HG02970 (cell line): ENCODE measurements at regions not wholly inside any gene's neighbourhood (a gene's known extent, or its start where the extent isn't known, plus 50 kb on each side); places are given as distances from the start of the nearest gene placed in this dataset.
"Not testable (repeated sequence)": the region's sequence is repeated elsewhere in the genome, so short reads cannot be mapped to it uniquely, and the experiment has no call there.

Experiments
- ATAC-seq: cut with Tn5 transposase; IDR thresholded peaks from one replicate; pipeline ENCODE4 v1.9.1; 2021; ENCODE audit warnings: mild to moderate bottlenecking, moderate library complexity, moderate number of reproducible peaks; ENCODE audit not compliant: unreplicated experiment, low FRiP score

DNA sequence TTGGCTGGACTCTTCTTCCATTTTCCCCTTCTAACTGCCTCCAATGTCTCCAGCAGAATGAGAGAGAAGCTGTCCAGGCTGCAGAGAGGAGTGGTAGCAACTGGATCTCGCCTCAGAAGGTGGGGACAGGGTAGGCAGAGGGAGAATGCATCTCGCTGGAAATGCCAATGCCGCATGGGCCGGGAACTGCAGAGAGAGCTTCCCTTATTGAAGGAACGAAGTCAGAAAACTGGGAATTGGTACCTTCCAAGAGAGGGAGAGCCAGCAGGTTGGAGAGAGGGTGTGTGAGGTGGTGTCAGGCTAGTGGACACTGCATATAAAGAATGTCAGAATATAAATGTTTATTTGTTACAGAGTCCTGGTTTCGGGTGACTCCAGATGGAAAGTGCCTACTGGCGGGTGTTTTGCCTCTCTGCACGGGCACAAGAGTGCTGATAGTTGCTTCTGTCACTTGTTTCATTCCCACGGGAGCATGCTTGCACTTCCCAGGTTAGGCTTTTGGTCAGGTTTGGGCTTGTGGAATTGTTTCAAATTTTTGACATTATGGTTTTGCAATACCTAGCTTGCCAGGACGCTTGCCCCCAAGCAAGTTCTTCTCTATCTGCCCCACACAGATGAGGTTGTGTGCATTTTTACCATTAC, 156.8 kb upstream of the STS start:
- ATAC-seq, result no peak

DNA sequence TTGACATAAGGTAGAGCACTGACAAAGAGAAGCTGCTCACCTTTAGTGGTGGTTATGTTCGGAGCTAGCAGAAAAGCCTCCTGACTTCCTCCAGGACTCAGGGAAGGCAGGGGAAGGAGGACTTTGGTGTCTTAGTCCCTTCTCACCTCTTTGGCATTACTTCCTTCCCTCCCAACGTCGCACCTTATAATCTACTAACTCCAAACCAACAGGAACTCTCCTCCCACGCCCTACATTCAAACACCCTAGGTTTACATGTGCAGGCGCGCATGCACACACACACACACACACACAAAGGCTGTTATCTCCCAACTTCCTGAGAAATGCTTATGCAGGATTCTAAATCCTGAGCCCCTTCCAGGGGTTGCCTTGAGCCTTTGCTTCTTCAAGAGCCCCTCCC, 157.7 kb upstream of the STS start:
- no peak for ATAC-seq

DNA sequence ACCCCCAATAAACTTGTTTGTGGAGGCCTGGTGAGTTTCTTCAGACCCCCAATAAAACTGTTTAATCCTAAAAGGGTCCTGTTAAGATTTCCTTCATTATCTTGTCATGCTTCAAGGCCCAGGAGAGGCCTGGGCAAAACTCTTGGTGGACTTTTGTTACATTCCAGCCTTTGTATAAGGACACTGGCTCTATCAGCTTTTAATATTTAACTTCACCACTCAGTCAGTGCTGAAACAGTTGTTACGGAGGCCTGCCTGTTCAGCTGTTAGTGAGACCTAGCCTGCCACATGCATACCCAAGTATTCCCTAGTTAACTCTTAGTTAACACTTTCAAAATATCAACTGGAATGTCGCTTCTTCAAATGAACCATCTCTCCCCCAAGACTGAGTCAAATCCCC, 158.8 kb upstream of the STS start:
- ATAC-seq, result not testable (repeated sequence)

DNA sequence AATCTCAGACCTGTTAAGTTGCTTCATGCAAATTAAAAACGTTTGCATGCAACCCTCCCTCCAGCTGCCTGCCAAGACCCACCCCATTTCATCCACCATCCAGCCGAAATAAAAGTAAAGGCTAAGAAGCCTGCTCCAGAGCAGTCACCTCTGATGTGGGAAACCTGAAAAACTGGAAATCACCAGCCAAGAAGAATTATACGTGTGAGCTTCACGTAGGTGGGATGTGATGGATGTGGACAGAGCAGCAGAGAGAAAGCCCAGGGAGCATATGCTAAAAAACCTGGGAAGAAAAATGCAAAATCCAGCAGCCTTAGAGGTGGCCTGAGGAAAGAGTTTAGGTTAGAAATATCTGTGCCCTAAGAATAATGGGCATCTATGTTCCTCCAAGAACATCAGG, 160.6 kb upstream of the STS start:
- ATAC-seq, result no peak

DNA sequence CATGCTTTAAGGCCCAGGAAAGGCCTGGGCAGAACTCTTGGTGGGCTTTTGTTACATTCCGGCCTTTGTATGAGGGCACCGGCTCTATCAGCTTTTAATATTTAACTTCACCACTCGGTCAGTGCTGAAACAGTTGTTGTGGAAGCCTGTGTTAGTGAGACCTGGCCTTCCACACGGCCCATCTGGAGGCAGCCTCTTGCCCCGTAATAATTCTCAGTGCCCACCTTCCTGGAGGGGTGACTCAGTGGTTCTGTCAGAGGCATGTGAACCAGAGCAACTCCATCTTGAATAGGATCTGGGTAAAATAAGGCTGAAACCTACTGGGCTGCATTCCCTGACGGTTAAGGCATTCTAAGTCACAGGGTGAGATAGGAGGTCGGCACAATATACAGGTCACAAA, 162.0 kb upstream of the STS start:
- no peak for ATAC-seq

DNA sequence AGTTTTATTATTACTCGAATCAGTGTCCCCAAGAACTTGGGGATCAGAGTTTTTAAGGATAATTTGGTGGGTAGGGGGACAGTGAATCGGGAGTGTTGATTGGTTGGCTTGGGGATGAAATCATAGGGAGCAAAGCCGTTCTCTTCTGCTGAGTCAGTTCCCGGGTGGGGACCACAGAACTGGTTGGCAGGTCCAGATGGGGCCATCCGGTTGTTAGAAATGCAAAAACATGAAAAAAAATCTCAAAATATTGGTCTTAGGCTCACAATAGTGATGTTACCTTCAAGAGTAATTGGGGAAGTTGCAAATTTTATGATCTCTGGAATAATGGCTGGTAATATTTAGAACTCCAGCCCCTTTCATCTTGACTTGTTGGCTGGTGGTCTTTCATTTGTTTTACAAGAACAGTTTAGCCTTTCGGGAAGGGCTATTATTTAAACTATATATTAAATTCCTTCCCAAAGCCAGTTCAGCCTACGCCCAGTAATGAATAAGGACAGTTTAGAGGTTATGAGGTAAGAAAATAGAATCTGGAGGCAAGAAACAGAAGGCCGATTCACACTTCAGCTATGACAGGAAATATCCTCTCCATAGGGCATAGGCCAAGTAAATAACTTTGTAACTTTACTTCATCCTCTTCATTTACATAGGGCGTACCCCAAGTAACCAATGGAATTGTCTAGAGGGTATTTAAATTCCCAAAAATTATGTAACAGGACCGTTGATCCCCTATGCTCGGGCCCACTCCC, 164.1 kb upstream of the STS start:
- ATAC-seq, result no peak

DNA sequence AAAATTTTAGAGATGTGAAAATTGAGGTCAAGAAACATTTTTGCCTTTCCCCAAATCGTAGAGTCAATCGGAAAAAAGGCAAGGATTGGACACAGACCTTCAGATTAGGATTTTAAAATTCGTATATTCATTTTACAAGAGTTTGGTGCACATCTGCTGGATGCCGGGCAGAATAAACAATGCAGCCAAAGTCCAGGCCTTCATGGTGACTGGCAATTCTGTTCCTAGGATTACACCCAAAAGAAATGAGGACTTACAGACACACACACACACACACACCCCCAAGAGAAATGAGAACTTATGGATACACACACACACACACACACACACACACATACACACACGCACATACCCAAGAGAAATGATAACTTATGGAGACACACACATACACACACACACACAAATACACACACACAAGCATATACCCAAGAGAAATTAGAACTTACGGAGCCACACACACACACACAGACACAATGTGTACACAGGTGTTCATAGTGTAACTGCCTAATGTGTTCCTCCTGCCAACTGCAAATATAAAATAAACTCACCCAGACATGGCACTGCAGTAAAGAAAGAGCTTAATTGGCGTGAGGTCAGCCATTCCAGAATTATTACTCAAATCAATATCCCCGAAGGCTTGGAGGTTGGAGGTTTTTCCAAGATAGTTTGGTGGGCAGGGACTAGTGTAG, 165.7 kb upstream of the STS start:
- ATAC-seq, result no peak

DNA sequence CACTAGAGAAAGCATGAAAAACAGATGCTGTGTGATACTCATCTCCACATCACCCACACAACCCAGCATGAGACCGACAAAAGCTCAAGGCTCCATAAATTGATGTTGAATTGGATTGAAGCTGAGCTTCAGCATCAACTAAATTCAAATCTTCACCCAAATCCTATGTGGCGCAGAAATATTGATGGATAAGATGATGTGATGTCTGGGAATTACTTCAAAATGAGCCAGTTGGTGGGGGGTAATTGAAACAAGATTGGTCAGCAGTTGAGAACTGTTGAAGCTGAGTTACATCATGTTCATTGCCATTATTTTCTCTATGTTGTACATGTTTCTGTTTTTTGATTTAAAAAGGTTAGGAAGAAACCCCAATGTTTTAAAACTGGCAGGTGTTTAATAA, 166.5 kb upstream of the STS start:
- no peak for ATAC-seq

DNA sequence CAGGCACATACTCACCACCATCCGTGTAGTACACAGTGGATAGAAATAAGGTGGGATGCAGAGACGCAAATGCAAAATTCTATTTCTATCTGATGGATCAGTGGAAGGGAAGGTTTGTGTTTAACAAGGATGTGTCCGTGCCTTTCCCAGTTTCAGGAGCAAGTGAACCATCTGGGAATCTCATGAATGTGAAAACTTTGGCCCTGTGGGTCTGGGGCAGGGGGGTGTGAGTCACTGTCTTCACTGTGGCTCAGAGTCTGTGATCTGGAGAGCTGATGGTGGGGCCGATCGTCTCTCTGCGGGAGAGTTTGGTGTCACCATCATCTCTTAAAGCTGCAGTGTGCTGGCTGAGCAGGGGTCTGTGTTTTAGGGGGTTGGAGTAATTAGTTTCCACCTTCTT, 179.3 kb upstream of the STS start:
- no peak for ATAC-seq

DNA sequence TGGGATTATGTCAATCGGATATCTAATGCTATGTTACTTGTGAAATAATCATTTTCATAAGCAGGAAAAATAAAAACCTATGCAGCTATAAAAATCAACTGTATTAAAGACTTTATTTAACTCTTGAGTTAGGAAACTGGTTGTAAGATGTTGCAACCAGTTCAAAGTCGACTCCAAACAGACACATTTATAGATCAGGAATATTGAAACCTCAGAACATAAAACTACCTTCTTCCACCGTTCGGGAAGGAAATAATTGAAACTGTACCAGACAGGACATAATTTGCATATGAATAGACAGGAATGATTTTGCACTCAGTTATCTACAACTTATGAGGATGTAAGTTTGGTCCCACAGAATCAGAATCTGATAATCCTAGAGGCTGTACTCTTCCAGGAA, 181.8 kb upstream of the STS start:
- no peak for ATAC-seq

DNA sequence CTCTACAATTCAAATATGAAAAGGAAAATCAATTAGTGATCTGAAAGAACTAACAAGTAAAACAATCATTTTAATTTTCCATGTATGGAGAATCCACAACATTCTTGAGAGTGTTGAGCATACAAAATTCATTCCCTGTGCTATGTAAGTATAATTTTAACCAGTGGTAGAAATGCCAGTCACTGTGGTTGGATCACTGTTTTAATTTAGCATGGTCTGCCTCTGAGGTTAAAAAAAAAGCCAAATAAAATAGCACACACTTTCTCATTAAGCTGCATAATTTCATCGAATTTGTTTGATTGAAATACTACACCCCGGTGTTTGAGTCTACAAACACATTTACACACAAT, 185.5 kb upstream of the STS start:
- no peak for ATAC-seq

DNA sequence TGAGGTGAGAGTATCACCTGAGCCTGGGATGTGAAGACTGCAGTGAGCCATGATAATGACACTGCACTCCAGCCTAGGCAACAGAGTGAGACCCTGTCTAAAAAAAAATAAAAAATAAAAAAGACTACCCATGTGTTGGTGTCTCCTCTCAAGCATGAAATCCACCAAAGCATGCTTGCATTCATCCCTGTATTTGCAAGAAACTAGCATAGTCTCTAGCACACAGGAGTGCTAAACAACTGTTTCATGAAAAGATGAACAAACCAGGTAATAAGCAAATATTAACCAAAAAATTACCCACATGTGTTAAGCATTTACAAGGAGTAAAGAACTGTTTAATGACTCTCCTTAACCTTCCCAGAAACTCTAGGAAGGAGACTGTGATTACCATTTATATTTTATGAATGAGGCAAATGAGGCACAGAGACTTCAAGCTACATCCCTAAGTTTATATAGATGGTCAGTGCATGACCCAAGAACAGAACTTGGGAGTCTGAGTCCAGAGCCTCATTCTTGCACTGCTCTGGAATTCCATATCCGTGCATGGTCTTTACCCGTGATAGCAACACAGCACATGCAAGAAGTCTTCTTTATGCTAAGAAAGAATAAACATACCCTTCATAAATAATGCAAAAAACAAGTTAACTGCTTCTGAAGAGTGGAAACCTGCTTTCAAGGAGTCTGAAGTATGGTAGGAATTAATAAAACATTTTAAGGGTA, 186.1 kb upstream of the STS start:
- ATAC-seq, result no peak

DNA sequence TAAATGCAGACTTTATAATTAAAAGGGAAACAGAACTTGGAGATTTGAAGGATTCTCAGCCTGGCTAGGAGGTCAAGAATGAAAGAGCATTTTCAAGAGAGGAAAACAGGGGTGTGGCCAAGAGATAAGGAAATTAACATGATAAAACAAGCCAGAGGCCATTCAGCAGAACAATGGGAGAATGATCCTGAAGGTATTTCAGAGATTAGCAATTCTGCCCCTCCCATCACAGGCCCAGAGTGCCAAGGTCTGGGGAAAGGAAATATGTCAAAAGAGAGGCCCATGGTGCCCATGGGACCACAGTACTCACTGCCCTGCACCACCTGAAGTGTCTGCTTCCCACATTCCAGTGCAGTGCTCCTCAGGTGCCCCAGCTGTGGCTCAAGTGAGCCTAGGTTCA, 188.5 kb upstream of the STS start:
- no peak for ATAC-seq

DNA sequence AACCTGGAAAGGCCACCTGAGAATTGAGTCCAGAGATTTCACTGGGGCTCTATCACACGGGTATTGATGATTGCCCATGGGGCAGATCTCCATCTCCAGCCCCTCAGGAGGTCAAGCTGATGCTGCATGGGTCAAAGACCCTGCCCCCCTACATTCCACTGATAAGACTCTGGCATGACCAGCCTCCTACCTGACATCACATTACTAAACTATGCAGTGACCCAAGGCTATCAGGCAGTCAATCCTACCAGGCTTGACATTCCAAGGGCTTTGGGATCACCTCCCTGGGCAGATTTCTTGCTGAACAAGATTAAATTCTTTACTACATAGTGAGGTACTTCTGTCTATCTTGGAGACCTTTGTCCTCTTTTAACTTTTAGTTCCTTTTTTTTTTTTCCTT, 192.7 kb upstream of the STS start:
- ATAC-seq, result no peak

DNA sequence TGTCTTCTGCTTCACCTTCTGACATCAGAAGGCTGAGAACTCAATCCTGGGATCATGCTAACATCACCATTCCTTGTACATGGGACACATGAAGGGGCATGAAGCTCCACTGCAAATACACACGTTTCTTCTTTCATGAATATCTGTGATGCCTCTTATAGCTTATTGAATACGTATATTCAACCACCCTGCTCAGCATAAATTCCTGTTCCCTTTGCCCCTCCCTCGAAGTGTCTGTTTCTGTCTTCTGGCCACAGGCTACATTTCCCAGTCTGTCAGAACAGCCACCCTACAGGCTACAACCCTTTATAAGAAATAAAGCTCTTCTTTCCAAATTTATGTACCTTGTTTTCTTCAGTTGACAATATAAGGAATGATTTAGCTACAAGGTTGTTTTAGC, 201.3 kb upstream of the STS start:
- ATAC-seq, result no peak

DNA sequence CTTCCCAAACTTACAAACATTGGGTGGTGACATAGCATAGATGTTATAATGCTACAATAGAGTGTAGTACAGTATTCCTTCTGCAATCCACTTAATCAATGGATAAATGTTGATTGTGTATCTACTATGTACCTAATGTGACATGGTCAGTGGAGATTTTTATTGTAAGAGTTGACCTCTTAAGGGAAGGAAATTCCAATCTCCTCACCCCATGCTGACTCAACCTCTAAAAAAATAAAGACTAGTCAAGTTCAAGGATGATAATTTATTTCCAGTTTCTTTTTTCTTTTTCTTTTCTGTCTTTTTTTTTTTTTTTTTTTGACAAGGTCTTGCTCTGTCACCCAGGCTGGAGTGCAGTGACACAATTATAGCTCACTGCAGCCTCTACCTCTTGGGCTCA, 206.5 kb upstream of the STS start:
- no peak for ATAC-seq

DNA sequence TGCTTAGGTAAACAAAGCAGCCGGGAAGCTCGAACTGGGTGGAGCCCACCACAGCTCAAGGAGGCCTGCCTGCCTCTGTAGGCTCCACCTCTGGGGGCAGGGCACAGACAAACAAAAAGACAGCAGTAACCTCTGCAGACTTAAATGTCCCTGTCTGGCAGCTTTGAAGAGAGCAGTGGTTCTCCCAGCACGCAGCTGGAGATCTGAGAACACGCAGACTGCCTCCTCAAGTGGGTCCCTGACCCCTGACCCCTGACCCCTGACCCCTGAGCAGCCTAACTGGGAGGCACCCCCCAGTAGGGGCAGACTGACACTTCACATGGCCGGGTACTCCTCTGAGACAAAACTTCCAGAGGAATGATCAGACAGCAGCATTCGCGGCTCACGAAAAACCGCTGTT, 214.6 kb upstream of the STS start:
- not testable (repeated sequence) for ATAC-seq

DNA sequence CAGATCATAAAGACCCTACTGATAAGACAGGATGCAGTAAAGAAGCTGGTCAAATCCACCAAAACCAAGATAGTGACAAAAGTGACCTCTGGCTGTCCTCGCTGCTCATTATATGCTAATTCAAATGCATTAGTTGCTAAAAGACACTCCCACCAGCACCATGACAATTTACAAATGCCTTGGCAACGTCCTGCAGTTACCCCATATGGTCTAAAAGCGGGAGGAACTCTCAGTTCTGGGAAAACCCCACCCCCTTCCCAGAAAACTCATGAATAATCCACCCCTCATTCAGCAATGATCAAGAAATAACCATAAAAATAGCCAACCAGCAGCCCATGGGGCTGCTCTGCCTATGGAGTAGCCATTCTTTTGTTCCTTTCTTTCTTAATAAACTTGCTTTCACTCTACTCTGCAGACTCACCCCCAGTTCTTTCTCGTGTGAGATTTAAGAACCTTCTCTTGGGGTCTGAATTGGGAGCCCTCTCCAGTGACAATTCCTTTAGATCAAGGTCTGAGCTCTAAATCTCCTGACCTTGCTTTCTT, 217.1 kb upstream of the STS start:
- no peak for ATAC-seq

DNA sequence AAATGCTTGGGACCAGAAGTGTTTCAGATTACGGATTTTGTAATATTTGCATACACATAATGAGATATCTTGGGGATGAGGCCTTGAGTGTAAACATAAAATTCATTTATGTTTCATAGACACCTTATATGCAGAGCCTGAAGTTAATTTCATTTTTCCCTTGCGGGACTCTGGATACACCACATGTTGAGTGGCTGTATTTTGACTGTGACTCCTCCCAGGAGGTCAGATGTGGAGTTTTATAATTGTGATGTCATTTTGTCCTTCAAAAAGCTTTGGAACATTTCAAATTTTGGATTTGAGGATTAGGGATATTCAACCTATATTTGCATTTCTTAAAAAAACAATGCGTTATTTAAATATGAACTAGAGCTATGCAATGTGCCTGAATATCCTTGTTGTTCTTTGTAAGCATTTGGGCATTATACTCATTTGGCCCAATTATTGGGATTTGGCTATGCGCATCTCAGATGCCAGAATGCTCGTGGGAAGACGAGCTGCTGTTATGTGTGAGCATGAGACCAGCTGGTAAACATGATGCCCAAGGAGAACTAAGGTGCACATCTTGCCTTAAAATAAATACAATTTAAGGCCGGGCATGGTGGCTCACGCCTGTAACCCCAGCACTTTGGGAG, 223.0 kb upstream of the STS start:
- no peak for ATAC-seq

DNA sequence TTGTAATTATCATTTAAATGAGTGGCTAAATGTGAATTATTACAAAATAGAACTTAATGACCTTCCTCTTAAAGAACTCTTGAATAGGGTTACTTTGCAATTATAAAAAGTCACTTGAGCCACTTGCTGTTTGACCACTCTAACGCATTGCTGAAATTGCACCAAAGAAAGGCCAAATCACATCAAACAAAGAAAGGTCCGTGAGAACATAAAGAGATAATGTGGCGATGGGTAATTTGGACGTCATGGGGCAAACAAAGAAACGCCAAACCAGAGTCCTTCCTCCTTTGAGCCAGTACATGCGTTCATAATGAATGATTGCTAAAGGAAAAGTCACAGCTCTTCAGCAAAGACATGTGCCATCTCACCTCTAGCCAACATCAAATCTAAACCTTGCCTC, 229.8 kb upstream of the STS start:
- no peak for ATAC-seq

DNA sequence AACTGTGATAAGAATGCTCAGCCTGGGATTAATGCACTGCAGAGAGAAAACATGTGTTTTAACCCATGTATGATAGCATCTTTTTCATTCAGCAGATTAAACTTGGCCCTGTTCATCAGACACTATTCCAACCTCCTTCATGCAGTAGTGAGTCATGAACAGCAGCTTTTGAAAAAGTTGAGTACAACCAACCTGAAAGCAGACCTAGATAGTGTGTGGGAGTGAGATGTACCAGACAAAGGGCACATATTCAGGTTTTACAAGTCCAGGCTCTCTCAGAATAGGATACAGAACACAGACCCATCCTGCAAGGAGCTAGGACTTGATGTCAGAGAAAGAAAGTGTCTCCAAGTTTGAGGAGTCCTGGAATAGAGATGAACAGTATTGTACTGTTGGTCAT, 237.3 kb upstream of the STS start:
- no peak for ATAC-seq
